Adrenal gland (tissue), 5 donors: ENCODE measurements at regions not wholly inside any gene's neighbourhood (a gene's known extent, or its start where the extent isn't known, plus 50 kb on each side); places are given as distances from the start of the nearest gene placed in this dataset.

Experiments
- POLR2A ChIP-seq, 2 donors: fragments of 450-650 bp; IDR thresholded peaks; one replicate each; pipeline ENCODE4 v1.6.1; 2017; ENCODE audit warnings: antibody characterized with exemption in 2 of 2, mild to moderate bottlenecking in 2 of 2, moderate library complexity in 1 of 2
- TF ChIP-seq, protein P1 (sequence below), 6 experiments: fragments of 450-650 bp in 4 of 6; fragments of 200-600 bp in 2 of 6; sonication (generic) in 1 of 6; IDR thresholded peaks; 1 replicate in 5 of 6; 2 replicates in 1 of 6; pipeline versions ENCODE4 v1.5.1 to v1.8.0; 2016 to 2021; ENCODE audit warnings: antibody characterized with exemption in 6 of 6, mild to moderate bottlenecking in 2 of 6, moderate library complexity in 1 of 6
- donor health status: DM: no; HTN: no; CAD: no.

GRCh38 chr2:20132990-20133535, 81.6 kb upstream of the LAPTM4A start:
- no peak for TF ChIP-seq POLR2A (IDR thresholded peaks at IDR 0.05)
- TF ChIP-seq, protein P1, sequence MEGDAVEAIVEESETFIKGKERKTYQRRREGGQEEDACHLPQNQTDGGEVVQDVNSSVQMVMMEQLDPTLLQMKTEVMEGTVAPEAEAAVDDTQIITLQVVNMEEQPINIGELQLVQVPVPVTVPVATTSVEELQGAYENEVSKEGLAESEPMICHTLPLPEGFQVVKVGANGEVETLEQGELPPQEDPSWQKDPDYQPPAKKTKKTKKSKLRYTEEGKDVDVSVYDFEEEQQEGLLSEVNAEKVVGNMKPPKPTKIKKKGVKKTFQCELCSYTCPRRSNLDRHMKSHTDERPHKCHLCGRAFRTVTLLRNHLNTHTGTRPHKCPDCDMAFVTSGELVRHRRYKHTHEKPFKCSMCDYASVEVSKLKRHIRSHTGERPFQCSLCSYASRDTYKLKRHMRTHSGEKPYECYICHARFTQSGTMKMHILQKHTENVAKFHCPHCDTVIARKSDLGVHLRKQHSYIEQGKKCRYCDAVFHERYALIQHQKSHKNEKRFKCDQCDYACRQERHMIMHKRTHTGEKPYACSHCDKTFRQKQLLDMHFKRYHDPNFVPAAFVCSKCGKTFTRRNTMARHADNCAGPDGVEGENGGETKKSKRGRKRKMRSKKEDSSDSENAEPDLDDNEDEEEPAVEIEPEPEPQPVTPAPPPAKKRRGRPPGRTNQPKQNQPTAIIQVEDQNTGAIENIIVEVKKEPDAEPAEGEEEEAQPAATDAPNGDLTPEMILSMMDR (IDR thresholded peaks at IDR 0.05), result no peak
